ENCODE measurements at regions not wholly inside any gene's neighbourhood (a gene's known extent, or its start where the extent isn't known, plus 50 kb on each side); places are given as distances from the start of the nearest gene placed in this dataset.

GRCh38 chr10:3265088-3265487, 92.5 kb upstream of the PITRM1 start:
- TF ChIP-seq CTCF (conservative IDR thresholded peaks at IDR 0.05; ENCODE audit: low read depth, low read length) = no peak
- TF ChIP-seq RAD21 (IDR thresholded peaks at IDR 0.05; ENCODE audit: low read length) = no peak
- TF ChIP-seq MXI1 (IDR thresholded peaks at IDR 0.05; ENCODE audit: borderline replicate concordance, low read depth, low read length) = no peak
- TF ChIP-seq NFE2L2 (IDR thresholded peaks at IDR 0.05; ENCODE audit: low read depth, low read length) = no peak
- no peak for TF ChIP-seq MAZ (IDR thresholded peaks at IDR 0.05; ENCODE audit: borderline replicate concordance, low read depth, low read length)
- no peak for TF ChIP-seq POLR2A (IDR thresholded peaks at IDR 0.05; ENCODE audit: low read depth, low read length)
- no peak for TF ChIP-seq CEBPB (IDR thresholded peaks at IDR 0.05; ENCODE audit: low read depth, low read length)
- no peak for TF ChIP-seq CHD1 (IDR thresholded peaks at IDR 0.05; ENCODE audit: low read depth, low read length)
- TF ChIP-seq SMC3 (IDR thresholded peaks at IDR 0.05; ENCODE audit: low read depth, low read length) = no peak
- no peak for TF ChIP-seq RCOR1 (IDR thresholded peaks at IDR 0.05; ENCODE audit: insufficient replicate concordance, low read length)
- no peak for TF ChIP-seq ELK1 (IDR thresholded peaks at IDR 0.05; ENCODE audit: borderline replicate concordance, low read depth, low read length)
- no peak for TF ChIP-seq USF2 (IDR thresholded peaks at IDR 0.05; ENCODE audit: low read depth, low read length)
- TF ChIP-seq MAFK (IDR thresholded peaks at IDR 0.05; ENCODE audit: low read depth, low read length) = no peak
- TF ChIP-seq FOS (IDR thresholded peaks at IDR 0.05; ENCODE audit: low read depth, low read length) = no peak
